ENCODE measurements at regions not wholly inside any gene's neighbourhood (a gene's known extent, or its start where the extent isn't known, plus 50 kb on each side); places are given as distances from the start of the nearest gene placed in this dataset.

GRCh38 chr2:217228732-217229131, 368.9 kb upstream of the TNP1 start:
- DNase-seq (ENCODE audit: low spot score): no peak

DNA sequence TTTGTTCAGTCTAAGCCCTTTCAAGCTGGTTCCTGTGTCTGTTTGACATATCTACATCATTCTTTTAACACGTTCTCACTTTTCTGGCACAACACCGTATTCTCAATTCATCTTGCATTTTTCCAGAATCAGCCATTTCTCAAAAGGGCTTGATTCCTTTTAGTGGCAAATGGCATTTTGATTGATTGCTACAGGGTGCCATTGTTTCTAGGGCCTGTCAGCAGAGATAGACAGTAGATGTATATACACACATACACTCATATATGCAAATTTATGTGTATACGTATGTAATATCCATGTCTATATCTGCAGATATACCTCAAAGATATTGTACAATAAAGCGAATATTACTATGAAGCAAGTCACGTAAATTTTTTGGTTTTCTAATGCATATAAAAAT, 367.9 kb upstream of the TNP1 start:
- DNase-seq (ENCODE audit: low spot score): no peak

DNA sequence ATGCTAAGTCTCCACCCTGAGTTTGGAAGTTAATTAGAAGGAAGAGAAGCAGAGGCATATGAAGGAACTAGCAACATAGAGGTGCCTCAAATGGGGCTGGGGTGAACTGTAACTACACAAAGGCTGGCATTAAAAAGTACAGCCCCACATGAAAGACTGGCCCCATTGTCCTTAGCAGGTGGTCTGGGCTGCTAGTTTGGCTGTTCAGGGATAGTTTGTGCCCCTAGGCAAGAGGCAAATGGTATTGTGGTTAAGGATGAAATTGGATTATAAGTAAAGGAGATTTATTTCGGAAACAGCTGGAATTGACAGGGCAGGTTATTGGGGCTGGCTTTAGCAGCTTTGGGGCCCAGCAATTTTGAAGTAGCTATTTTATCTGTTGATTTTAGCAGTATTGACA, 365.7 kb upstream of the TNP1 start:
- no peak for DNase-seq (ENCODE audit: low spot score)

GRCh38 chr2:217223222-217223930, 363.5 kb upstream of the TNP1 start:
- peak; percentile 97 for DNase-seq (ENCODE audit: low spot score)

- DNase-seq (ENCODE audit: low spot score): no peak
These were observed 362.5 kb upstream of the TNP1 start for GRCh38 chr2:217222309-217222910.

DNA sequence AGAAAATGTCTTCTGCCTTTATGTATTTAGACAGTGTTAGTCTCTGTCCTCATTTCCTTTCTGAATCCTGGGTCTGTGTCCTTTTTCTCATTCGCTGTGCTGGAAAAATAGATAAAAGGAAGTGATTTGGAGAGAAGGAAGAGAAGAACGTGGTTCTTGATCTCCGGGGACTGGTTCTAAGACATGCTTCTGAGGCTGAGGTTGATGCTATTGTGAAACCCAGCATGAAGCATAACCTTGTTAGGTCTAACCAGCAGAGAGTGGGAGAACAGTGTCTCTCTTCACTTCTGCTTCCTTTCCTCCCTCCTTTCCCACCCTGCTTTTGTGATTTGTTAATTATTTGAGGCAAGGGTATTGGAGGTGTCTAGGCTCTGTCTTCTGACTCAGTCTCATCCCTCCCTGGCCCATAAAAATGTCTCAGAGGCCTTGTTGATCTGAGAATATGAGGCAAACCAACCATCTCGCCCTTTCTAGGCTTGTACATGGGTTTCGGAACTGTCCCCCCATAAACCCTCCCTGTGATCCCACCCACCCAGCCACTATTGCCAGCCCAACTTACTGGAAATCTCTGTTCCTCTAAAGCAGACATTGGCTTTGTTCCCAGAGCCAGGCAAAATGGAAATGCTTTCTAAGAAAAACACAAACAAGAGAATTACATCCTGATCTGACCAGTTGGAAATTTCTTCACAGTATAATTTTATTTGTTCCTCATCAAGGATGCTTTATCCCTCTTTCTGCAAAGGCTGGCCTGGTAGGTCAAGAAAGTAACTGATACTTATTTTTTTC, 360.6 kb upstream of the TNP1 start:
- no peak for DNase-seq (ENCODE audit: low spot score)

GRCh38 chr2:217219164-217219520, 359.3 kb upstream of the TNP1 start:
- DNase-seq (ENCODE audit: low spot score): no peak

DNA sequence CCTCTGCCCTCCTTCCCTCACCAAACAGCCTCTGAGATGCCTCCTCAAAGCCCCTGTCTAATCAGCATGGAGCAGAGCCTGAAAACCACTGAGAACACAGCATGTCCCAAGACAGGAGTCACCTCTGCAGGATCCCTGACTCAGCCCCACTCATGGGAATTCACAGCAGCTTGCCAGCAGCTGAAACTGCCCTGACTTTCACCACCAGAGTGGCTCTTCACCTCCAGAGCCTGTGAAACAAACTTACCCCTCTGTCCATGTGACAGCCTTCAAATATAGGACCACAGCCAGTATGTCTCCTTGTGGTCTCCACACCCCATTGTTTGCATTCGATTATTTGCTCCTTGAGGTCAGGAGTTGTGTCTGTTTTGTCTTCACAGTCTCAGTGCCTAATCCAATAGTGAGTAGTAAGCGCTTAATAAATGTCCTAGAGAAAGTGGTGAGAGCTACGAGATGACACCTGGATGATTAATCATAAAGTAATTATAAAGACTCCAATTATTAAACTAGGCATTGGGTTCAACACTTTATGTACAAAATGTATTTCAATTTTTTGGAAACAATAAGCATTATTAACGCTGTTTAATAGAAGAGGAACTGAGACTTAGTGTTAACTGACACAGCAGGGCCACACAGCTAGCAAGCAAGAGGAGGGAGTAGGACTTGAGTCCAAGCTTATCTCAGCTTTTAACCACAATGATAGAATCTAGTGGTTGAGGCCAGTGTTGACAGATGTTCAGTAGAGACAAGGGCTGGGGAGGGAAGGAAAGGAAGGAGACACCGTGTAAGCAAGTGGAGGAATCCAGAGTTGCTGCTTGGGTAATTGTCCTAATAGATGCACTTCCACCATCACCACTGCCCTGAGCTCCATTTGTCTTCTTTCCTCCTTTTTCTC, 358.7 kb upstream of the TNP1 start:
- DNase-seq (ENCODE audit: low spot score): peak; percentile 59

DNA sequence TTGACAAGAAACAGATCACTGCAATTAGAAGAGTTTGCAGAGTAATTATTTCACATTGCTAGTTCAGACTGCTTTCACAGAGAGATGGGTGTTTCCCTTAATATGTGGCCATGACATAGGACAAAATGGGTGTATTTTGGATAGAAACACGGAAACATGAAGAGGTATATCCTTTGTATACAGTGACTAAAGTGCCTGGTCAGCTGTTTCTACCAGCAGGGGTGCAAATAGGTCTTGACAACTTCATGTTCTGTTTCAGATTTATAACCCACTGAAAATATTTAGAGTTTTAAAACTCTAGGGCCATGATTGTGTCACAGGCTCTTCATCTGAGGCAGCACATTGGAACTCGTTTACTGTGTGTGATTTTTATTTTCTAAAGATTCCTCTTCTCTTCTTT, 357.1 kb upstream of the TNP1 start:
- no peak for DNase-seq (ENCODE audit: low spot score)

DNA sequence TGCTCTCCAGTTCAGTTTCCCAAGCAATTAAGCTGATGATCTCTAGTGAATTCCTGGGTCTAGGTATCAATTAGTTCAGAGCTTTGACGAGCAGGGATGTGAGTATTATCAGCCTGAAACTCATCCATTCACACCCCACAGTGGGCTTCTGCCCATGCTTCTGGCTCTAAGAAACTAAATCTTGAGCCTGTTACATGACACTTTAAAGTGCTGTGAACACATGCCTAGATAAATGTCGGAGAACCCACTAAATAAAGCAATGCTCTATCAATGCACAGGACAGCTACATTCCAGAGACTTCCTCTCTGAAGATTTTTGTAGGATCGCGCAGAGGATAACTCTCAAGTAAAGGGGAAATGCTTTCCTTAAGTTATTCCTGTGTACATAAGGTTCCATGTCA, 356.5 kb upstream of the TNP1 start:
- DNase-seq (ENCODE audit: low spot score): no peak

DNA sequence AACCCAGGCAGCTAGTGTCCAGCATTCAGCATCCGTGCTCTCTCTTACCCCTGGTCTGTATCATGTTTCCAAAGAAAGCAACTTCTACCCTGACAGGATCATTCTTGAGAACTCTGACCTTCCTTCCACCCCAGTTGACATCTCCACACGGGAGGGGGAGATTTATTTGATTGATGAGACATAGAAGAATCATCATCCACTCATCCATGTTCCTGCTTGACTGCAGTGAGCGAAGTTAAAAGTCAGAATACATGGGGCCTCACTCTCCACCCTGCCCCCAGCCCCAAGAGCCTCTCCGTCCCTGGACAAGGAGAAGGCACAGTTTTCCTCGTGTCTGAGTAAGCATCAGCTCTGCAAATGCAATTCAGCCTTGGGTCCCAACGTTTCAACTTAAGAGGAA, 356.0 kb upstream of the TNP1 start:
- peak; percentile 38 for DNase-seq (ENCODE audit: low spot score)

- no peak for DNase-seq (ENCODE audit: low spot score)
These were observed 349.0 kb upstream of the TNP1 start for GRCh38 chr2:217208867-217209266.

DNA sequence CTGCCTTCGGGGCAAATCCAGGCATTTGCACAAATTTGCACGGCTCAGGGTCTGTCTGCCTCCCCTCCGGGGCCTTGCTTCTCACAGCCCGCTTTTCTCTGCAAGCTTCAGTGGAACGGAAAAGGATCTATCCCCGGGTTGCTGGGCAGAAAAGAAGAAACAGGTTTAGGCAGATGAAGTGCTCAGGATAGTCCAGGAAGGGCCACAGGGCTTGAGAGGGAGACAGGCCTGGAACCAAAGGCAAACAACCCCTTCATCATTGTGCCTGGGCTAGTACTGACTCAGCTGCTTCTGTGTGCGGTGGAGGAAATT, 347.8 kb upstream of the TNP1 start:
- no peak for DNase-seq (ENCODE audit: low spot score)

- DNase-seq (ENCODE audit: low spot score): no peak
These were observed 347.2 kb upstream of the TNP1 start for GRCh38 chr2:217206907-217207698.

DNA sequence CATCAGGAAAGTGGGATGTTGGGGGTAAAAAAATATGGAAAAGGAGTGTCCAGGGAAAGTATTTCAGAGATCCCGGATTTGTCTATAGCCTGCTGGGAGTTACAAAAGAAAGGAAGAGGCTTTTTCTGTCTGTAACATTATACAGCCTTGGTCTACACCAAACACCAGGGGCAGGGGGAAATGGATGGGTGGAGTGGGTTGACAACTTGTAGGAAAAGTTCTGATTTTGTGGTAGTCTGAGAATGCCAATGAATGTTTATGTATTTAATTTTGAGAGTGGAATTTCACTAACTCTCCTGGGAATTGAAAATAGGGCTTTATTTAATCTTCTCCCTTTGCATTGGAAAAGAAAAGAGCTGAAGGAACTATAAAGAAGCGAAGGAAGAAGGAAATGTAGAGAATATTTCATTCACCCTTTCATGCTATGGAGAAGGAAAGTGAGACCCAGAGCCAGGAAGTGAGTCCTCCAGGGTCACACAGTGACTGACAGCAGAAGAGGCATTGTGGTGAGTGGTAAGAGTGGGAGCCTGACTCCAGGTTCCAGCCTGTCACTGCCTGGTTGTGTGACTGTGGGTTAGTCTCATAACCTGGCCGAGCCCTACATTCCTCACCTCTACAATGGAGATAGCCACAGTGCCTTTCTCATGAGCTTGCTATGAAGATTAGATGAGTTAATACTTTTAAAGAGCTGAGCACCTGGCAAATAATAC, 346.3 kb upstream of the TNP1 start:
- DNase-seq (ENCODE audit: low spot score): peak; percentile 17

DNA sequence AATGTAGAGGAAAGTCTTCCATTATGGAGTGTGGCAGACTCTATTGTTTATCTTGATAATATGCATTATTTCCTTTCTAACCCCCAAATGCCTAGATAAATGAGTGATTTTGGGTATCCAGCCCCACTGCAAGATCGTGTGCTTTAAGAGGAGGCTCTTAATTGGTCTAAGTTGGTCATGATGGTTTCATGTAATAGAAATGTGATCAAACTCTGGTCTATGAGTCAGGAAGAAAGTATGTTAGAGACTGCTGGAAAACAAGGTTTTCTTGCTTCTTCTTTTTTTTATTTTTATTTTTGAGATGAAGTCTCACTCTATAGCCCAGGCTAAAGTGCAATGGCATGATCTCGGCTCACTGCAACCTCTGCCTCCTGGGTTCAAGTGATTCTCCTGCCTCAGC, 344.5 kb upstream of the TNP1 start:
- DNase-seq (ENCODE audit: low spot score): peak; percentile 35

- DNase-seq (ENCODE audit: low spot score): no peak
These were observed 343.2 kb upstream of the TNP1 start for GRCh38 chr2:217203086-217203485.

- DNase-seq (ENCODE audit: low spot score): no peak
These were observed 339.4 kb upstream of the TNP1 start for GRCh38 chr2:217199255-217199630.

DNA sequence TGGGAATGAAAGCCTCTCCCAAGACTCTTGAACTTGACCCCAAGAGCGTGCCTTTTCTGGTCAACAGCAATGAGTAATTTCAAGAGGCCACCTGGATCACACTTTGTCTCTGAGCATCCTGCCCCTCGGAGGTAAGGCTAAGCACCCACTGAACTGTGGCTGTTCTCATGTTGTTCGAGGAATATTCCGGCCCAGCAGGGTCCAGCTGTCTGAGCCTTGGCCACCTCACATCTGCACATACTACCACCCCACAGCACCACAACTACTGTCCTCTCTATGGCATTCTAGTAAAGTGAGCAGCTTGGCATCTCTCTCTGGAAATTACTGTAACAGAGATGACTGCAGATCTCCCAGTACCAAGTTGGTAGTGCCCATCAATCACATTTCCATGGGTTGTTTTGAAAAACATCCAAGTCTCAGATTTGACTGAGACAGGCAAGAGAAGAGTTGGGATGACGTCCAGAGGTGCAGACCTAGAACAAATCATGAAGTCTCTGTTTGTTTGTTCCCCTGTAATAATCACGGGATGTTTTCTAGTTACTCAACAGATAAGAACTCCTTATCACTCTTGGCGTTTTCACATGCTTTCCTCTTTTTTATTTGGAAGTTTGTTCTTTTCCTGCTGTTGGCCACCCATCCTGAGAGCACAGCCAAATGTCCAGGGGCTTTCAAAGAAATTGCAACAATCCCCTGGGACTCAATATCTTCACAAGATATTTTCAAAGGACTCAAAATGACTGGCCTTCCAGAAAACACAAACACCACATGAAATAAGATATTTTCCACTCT, 336.0 kb upstream of the TNP1 start:
- no peak for DNase-seq (ENCODE audit: low spot score)

DNA sequence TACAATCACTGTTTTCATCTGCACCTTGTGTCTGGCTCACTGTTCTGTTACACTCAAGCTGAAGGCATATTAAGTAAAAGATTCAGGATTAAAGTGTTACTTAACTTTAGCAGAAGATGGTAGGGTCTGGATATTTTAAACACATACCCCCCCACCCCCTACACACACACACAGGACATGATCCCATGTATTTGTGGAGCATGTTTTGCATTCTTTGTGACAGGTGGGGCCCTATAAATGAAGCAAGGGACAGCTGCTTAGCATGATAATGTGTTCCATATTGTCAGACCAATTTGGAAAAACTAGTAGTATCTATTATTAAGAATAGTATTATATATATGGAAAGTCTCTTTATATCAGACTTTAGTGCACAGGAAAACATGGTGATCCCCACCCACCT, 335.2 kb upstream of the TNP1 start:
- DNase-seq (ENCODE audit: low spot score): no peak
